ENCODE measurements at regions not wholly inside any gene's neighbourhood (a gene's known extent, or its start where the extent isn't known, plus 50 kb on each side); places are given as distances from the start of the nearest gene placed in this dataset.

DNA sequence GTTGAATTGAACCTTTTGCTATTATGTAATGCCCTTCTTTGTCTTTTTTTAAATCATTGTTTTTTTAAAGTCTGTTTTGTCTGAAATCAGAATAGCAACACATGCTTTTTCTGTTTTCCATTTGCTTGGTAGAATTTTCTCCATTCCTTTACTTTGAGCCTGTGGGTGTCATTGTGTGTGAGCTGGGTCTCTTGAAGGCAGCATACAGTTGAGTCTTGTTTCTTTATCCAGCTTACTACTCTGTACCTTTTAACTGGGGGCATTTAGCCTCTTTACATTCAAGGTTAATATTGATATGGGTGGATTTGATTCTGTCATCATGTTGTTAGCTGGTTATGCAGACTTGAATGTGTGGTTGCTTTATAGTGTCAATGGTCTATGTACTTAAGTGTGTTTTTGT, 292.0 kb downstream of the MAP2K4 start:
- DNase-seq: no peak
- Mint-ChIP-seq H3K27ac (no peak overlapping the region), H3K9me3 (peaks cover 7 to 21% of the 10 kb centered on the region in 2 donors), H3K4me1 (ENCODE audit: low read depth) (no peaks in the 10 kb centered on the region), H3K27me3 (ENCODE audit: low read depth) (no peaks in the 10 kb centered on the region), H3K4me3 (no peak overlapping the region), H3K36me3 (ENCODE audit: insufficient read depth in 2 of 2) (peaks cover 5 to 10% of the 10 kb centered on the region in 2 donors)
- ATAC-seq (replicated peaks in 1 of 2): no peak

DNA sequence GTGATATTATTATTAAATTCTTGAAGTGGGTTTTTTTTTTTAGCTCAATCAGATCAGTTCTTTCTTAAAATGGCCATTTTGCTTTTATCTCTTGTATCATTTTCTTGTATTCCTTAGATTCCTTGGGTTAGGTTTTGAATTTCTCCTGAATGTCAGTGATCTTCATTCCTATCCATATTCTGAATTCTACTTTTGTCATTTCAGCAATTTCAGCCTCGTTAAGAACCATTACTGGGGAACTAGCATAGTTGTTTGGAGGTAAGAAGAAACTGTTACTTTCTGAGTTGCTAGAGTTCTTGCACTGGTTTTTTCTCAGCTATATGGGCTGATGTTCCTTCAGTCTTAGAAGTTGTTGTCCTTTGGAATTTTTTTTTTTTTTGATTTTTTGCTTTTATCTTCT, 293.1 kb downstream of the MAP2K4 start:
- H3K9me3 Mint-ChIP-seq: peaks cover 6 to 21% of the 10 kb centered on the region in 2 donors
- no peak overlapping the region for H3K27ac Mint-ChIP-seq
- no peaks in the 10 kb centered on the region for H3K27me3 Mint-ChIP-seq (ENCODE audit: low read depth)
- peaks cover 5 to 10% of the 10 kb centered on the region in 2 donors for H3K36me3 Mint-ChIP-seq (ENCODE audit: insufficient read depth in 2 of 2)
- H3K4me1 Mint-ChIP-seq (ENCODE audit: low read depth): no peaks in the 10 kb centered on the region
- no peak for DNase-seq
- no peak overlapping the region for H3K4me3 Mint-ChIP-seq
- ATAC-seq (replicated peaks in 1 of 2): no peak

DNA sequence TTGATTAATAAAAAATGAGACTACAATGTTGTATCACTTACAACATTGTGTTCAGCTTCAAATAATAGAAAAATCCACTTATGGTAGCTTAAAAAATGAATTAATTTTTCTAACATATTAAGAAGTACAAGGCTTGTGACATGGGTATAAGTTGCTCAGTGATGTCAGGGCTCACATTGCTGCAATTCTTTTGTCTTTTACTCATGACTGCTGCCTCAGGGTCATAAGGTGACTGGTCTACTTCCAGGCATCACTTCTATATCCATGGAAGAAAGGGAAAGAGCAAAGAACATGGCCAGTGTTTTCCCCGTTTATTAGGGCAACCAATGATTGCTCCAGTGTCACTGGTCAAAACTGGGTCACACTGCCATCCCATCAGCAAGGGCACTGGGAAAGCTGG, 295.3 kb downstream of the MAP2K4 start:
- Mint-ChIP-seq H3K4me1 (ENCODE audit: low read depth) (no peaks in the 10 kb centered on the region), H3K27ac (no peak overlapping the region), H3K36me3 (ENCODE audit: insufficient read depth in 2 of 2) (peaks cover 5 to 10% of the 10 kb centered on the region in 2 donors), H3K9me3 (peaks cover 10 to 21% of the 10 kb centered on the region in 2 donors), H3K27me3 (ENCODE audit: low read depth) (no peaks in the 10 kb centered on the region), H3K4me3 (no peak overlapping the region)
- DNase-seq (no peak), ATAC-seq (replicated peaks in 1 of 2) (no peak)

DNA sequence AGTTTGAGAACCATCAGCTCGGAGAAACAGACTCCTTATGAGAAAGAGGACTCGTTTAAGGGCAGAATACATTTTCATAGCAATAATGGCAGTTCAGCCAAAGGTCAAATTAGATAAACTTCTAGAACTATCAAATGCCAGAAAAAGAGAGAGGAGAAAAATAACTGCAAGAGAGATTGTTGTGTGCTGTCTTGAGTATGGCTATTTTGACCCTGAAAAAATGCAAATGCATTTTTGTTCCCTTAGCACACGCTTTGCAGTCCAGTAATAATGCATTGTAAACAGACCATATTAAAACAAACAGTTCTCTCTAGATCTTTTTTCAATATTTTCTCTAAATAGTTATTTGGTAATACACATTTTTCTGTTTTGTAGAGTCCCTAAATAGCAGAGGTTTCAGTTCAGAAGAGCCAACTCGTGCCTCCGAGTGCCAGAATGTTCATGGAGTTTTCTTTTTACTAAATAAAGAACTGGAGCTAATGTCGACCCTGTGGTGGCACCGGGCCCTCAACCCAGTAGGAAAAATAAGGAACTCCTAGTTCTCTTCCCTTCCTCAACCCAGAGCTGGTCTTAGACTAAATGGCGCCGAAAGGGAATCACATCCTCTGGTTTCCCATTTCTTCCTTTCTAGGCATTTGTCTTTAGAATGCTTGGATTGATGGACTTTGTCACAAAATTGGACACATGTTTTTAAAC, 298.0 kb downstream of the MAP2K4 start:
- no peak for DNase-seq
- H3K4me3 Mint-ChIP-seq: no peak overlapping the region
- H3K27ac Mint-ChIP-seq: no peak overlapping the region
- no peaks in the 10 kb centered on the region for H3K4me1 Mint-ChIP-seq (ENCODE audit: low read depth)
- peaks cover 8 to 10% of the 10 kb centered on the region in 2 donors for H3K9me3 Mint-ChIP-seq
- no peaks in the 10 kb centered on the region for H3K27me3 Mint-ChIP-seq (ENCODE audit: low read depth)
- ATAC-seq (replicated peaks in 1 of 2): no peak
- H3K36me3 Mint-ChIP-seq (ENCODE audit: insufficient read depth in 2 of 2): peaks cover 2% of the 10 kb centered on the region in 2 donors

DNA sequence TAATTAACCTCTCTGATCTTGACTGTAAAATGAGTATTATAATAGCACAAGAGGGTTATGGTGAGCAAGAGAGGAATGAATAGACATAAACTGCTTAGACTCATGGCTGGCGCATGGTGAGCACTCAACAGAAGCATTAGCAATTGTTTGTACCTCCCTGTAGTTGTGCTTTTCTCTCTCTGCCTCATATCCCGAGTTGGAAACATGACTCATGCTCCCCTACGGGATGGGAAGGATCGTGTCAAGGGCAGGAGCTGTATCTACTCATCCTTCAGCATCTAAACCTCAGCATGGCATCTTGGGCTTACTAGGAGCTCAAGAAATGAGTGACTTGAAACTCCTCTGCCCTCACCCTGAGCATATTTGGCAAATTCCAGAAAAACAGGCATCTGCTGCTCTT, 299.6 kb downstream of the MAP2K4 start:
- no peaks in the 10 kb centered on the region for H3K27me3 Mint-ChIP-seq (ENCODE audit: low read depth)
- H3K4me1 Mint-ChIP-seq (ENCODE audit: low read depth): no peaks in the 10 kb centered on the region
- H3K4me3 Mint-ChIP-seq: no peak overlapping the region
- ATAC-seq (replicated peaks in 1 of 2) (no peak), DNase-seq (no peak)
- H3K36me3 Mint-ChIP-seq (ENCODE audit: insufficient read depth in 2 of 2): no peaks in the 10 kb centered on the region
- peaks cover 7 to 8% of the 10 kb centered on the region in 2 donors for H3K9me3 Mint-ChIP-seq
- no peak overlapping the region for H3K27ac Mint-ChIP-seq

DNA sequence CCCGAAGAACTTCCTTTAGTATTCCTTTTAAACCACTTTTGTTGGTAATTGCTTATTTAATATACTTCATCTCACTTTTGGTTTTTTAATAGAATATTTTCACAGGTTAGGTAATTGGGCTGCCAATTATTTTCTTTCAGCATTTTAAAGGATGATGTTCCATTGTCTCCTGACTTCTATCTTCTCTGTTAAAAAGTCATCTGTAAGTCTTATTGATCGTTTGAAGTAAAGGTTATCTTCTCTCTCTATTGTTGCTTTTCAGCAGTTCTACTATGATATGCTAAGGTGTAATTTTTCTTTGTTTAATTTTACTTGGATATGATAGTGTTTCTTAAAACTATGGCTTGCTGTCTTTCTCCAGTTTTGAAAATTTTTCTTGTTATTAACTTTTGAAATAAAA, 307.5 kb downstream of the MAP2K4 start:
- no peak for ATAC-seq (replicated peaks in 1 of 2)
- H3K4me3 Mint-ChIP-seq: no peak overlapping the region
- no peak for DNase-seq
- no peaks in the 10 kb centered on the region for H3K4me1 Mint-ChIP-seq (ENCODE audit: low read depth)
- peaks cover 2 to 11% of the 10 kb centered on the region in 2 donors for H3K36me3 Mint-ChIP-seq (ENCODE audit: insufficient read depth in 2 of 2)
- H3K9me3 Mint-ChIP-seq: peaks cover 10 to 12% of the 10 kb centered on the region in 2 donors
- no peaks in the 10 kb centered on the region for H3K27me3 Mint-ChIP-seq (ENCODE audit: low read depth)
- no peak overlapping the region for H3K27ac Mint-ChIP-seq

DNA sequence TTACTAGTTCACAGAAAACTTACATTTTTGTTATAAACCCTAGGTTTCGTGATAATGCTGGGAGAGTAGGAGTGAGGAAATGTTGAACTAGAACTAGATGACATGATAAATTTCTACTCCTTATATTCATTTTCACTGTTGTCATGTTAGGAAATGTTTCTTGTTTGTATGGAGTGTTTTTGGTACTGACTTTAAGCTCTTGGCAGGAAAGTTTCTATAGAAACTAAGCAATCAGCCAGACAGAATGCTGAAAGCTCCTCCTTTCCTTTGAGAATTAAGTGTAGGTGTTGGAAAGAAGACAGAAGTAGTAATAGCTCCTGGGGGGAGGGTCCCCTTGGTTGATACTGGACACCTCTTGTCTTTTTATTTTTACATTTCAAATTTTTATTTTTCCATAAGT, 309.8 kb downstream of the MAP2K4 start:
- no peak for ATAC-seq (replicated peaks in 1 of 2)
- H3K9me3 Mint-ChIP-seq: peaks cover 10% of the 10 kb centered on the region in 2 donors
- H3K36me3 Mint-ChIP-seq (ENCODE audit: insufficient read depth in 2 of 2): peaks cover 2 to 11% of the 10 kb centered on the region in 2 donors
- no peak overlapping the region for H3K27ac Mint-ChIP-seq
- H3K4me1 Mint-ChIP-seq (ENCODE audit: low read depth): no peaks in the 10 kb centered on the region
- DNase-seq: no peak
- no peak overlapping the region for H3K4me3 Mint-ChIP-seq
- no peaks in the 10 kb centered on the region for H3K27me3 Mint-ChIP-seq (ENCODE audit: low read depth)

DNA sequence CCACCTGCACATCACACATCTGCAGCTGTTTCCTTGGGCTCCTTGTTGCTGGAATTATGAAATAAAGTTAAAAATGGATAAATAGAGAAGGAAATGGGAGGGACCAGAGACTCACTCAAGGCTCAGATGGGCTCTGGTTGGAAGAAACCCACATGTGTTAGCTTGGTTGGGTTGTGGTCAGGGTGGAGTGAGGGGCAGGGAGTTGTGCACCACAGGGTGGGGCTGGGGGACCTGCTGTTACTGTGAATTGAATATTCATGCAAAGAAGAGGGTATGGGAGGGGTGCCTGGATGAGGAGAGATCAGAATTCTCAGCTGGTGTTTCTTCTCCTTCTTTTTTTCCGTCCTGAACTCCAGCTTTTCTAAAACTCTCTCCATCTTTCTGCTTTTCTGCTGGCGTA, 320.7 kb downstream of the MAP2K4 start:
- Mint-ChIP-seq H3K9me3 (peaks cover 2 to 13% of the 10 kb centered on the region in 2 donors), H3K4me3 (no peak overlapping the region), H3K27ac (no peak overlapping the region), H3K27me3 (ENCODE audit: low read depth) (no peaks in the 10 kb centered on the region), H3K4me1 (ENCODE audit: low read depth) (no peaks in the 10 kb centered on the region), H3K36me3 (ENCODE audit: insufficient read depth in 2 of 2) (no peaks in the 10 kb centered on the region)
- ATAC-seq (replicated peaks in 1 of 2) (no peak), DNase-seq (no peak)

DNA sequence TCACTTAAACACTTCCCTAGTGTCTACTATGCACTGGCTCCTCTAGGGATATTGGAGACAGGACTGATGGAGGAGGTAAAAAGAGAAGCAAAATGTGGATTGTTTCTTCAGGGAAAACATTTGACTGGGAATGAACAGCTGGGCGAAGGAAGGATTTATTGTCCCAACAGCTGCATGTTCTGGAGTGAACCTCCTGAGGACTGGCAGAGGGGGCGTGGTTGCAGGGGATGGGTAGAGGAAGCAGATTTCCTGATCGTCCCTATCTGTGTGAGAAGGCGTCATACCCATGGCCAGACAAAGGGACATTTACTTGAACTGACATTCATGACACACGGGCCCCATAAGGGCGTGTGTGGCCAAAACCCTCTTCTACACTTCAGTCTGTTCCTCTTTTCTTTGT, 321.5 kb downstream of the MAP2K4 start:
- Mint-ChIP-seq H3K27ac (no peak overlapping the region), H3K36me3 (ENCODE audit: insufficient read depth in 2 of 2) (no peaks in the 10 kb centered on the region), H3K4me1 (ENCODE audit: low read depth) (no peaks in the 10 kb centered on the region), H3K9me3 (peaks cover 2 to 13% of the 10 kb centered on the region in 2 donors), H3K27me3 (ENCODE audit: low read depth) (no peaks in the 10 kb centered on the region), H3K4me3 (no peak overlapping the region)
- DNase-seq: no peak
- no peak for ATAC-seq (replicated peaks in 1 of 2)

DNA sequence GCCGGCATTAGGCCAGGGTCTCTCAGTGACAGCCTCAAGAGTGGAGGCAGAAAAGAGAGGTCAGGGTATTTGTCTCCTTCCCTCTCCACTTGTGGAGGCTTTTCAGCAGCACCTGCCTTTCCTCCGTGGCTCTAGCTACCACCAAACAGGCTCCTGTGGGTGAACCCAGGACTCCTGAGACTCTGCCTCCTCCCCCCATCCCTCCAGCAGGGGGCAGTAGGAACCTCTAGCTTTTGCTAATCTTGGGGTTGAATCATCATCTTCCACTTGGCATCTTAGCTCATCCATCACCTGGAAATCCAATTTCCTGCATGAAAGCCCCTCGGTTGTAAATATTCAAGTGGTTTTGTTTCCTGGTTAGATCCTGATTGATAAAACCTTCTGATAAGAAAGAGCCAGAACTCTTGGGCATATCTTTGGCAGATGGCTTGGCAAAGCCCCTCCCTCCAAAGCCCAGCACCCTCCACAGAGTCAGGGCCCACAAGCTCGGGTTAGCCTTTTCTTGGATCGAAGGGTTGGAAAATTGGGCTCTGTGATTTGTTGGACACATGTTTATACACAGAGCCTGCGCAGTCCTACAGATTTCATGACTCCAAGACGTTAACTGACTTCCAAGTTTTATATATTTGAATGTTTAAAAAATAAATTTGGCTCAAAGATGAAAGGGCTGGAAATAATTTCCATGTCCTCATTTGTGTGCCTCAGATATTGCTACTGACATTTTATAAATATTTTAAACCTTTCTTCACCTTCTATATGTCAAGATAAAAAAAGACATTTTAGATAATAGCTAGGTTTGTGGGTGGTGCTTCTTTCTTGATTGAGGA, 322.1 kb downstream of the MAP2K4 start:
- Mint-ChIP-seq H3K4me3 (no peak overlapping the region), H3K27me3 (ENCODE audit: low read depth) (no peaks in the 10 kb centered on the region), H3K27ac (no peak overlapping the region), H3K9me3 (peaks cover 2 to 13% of the 10 kb centered on the region in 2 donors), H3K36me3 (ENCODE audit: insufficient read depth in 2 of 2) (no peaks in the 10 kb centered on the region), H3K4me1 (ENCODE audit: low read depth) (no peaks in the 10 kb centered on the region)
- peak in 1 of 2 donors; percentile 21 for DNase-seq
- ATAC-seq (replicated peaks in 1 of 2): no peak

DNA sequence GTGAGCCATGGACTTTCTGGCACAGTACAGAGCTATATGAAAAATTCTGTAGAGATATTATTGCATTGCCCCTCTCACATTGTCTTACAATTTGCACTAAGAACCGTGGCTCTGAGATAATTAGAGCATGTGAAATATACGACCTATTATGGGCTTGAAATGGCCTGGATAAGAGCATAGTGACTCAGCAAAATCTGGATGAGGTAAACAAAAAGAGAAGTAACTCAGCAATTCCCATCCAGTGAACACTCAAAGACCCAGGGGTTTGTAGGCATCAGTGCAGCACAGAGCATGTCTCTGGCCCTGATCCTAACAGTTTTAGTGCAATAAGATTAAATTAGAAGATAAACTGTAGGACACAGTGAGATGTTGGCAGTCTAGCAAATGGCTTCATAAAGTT, 317.2 kb upstream of the MYOCD start:
- peaks cover 3 to 4% of the 10 kb centered on the region in 2 donors for H3K9me3 Mint-ChIP-seq
- no peak overlapping the region for H3K4me3 Mint-ChIP-seq
- no peaks in the 10 kb centered on the region for H3K4me1 Mint-ChIP-seq (ENCODE audit: low read depth)
- no peaks in the 10 kb centered on the region for H3K27me3 Mint-ChIP-seq (ENCODE audit: low read depth)
- DNase-seq (no peak), ATAC-seq (replicated peaks in 1 of 2) (no peak)
- no peak overlapping the region for H3K27ac Mint-ChIP-seq
- H3K36me3 Mint-ChIP-seq (ENCODE audit: insufficient read depth in 2 of 2): no peaks in the 10 kb centered on the region

DNA sequence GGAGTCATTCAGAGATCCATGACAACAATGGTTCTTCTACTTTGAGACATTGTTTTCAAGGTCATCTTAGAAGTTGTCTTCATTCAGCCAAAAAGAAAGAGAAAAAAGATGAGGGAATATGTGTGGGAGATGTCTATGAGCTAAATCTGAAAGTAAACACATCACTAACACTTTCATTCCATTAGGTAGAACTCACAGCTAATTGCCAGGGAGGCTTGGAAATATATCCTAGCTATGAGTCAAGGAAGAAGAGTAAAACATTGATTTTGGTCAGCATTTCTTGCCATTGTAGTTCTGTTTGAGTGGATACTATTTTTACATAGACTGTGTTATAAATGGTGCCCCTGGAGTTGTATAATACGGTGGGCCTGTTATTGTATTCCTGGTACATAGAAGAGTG, 316.4 kb upstream of the MYOCD start:
- peaks cover 3 to 4% of the 10 kb centered on the region in 2 donors for H3K9me3 Mint-ChIP-seq
- H3K4me3 Mint-ChIP-seq: no peak overlapping the region
- no peak for DNase-seq
- no peak overlapping the region for H3K27ac Mint-ChIP-seq
- no peaks in the 10 kb centered on the region for H3K27me3 Mint-ChIP-seq (ENCODE audit: low read depth)
- no peak for ATAC-seq (replicated peaks in 1 of 2)
- no peaks in the 10 kb centered on the region for H3K36me3 Mint-ChIP-seq (ENCODE audit: insufficient read depth in 2 of 2)
- H3K4me1 Mint-ChIP-seq (ENCODE audit: low read depth): no peaks in the 10 kb centered on the region

DNA sequence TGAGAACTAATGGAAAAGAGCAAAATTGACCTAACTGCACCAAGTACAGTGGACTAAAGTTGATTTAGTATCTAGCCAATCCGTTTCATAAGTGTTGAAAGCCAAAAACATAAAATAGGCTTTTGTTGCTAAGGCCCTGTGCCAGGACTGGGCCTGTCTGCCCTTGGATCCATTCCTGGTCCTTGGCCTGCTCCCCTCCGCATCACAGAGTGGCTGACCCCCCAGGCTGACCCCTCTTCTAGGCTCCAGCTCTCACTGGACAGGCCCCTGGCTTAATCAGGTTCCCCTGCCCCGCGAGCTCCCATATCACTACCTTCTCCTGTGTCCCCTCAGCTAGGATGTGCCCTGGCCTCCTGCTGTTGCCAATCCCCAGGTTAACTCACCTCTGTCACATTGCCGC, 313.6 kb upstream of the MYOCD start:
- Mint-ChIP-seq H3K27ac (no peak overlapping the region), H3K27me3 (ENCODE audit: low read depth) (no peaks in the 10 kb centered on the region), H3K9me3 (peaks cover 2 to 4% of the 10 kb centered on the region in 2 donors), H3K4me1 (ENCODE audit: low read depth) (no peaks in the 10 kb centered on the region), H3K36me3 (ENCODE audit: insufficient read depth in 2 of 2) (no peaks in the 10 kb centered on the region), H3K4me3 (no peak overlapping the region)
- DNase-seq (no peak), ATAC-seq (replicated peaks in 1 of 2) (no peak)
